HG02678 (cell line): ENCODE measurements at regions not wholly inside any gene's neighbourhood (a gene's known extent, or its start where the extent isn't known, plus 50 kb on each side); places are given as distances from the start of the nearest gene placed in this dataset.
"Not testable (repeated sequence)": the region's sequence is repeated elsewhere in the genome, so short reads cannot be mapped to it uniquely, and the experiment has no call there.

ENCODE experiments used
- ATAC-seq: cut with Tn5 transposase; IDR thresholded peaks from one replicate; pipeline ENCODE4 v1.9.1; 2021; ENCODE audit warnings: mild to moderate bottlenecking, moderate library complexity; ENCODE audit not compliant: unreplicated experiment

GRCh38 chr4:1531683-1532548, 125.7 kb upstream of the NKX1-1 start:
- ATAC-seq = no peak

- no peak for ATAC-seq
Observed at GRCh38 chr4:1530356-1530755, 124.1 kb upstream of the NKX1-1 start.

- no peak for ATAC-seq
Observed at GRCh38 chr4:1524761-1525160, 118.5 kb upstream of the NKX1-1 start.

GRCh38 chr4:1523907-1524636, 117.8 kb upstream of the NKX1-1 start:
- no peak for ATAC-seq

- no peak for ATAC-seq
Observed at GRCh38 chr4:1523506-1523905, 117.3 kb upstream of the NKX1-1 start.

GRCh38 chr4:1523033-1523432, 116.8 kb upstream of the NKX1-1 start:
- no peak for ATAC-seq

GRCh38 chr4:1522606-1523005, 116.4 kb upstream of the NKX1-1 start:
- ATAC-seq = no peak

- no peak for ATAC-seq
Observed at GRCh38 chr4:1521821-1522361, 115.6 kb upstream of the NKX1-1 start.

GRCh38 chr4:1520795-1521576, 114.7 kb upstream of the NKX1-1 start:
- not testable (repeated sequence) for ATAC-seq

- no peak for ATAC-seq
Observed at GRCh38 chr4:1519787-1520661, 113.8 kb upstream of the NKX1-1 start.

- no peak for ATAC-seq
Observed at GRCh38 chr4:1518997-1519700, 112.9 kb upstream of the NKX1-1 start.

GRCh38 chr4:1517592-1518411, 111.6 kb upstream of the NKX1-1 start:
- no peak for ATAC-seq

GRCh38 chr4:1516881-1517480, 110.7 kb upstream of the NKX1-1 start:
- no peak for ATAC-seq

GRCh38 chr4:1516261-1516660, 110.0 kb upstream of the NKX1-1 start:
- ATAC-seq = no peak

- ATAC-seq = no peak
Observed at GRCh38 chr4:1515763-1516162, 109.5 kb upstream of the NKX1-1 start.

- no peak for ATAC-seq
Observed at GRCh38 chr4:1515156-1515555, 108.9 kb upstream of the NKX1-1 start.

GRCh38 chr4:1514612-1515011, 108.4 kb upstream of the NKX1-1 start:
- ATAC-seq = no peak

- ATAC-seq = no peak
Observed at GRCh38 chr4:1513936-1514483, 107.8 kb upstream of the NKX1-1 start.
